MCF 10A (cell line): ENCODE measurements at regions not wholly inside any gene's neighbourhood (a gene's known extent, or its start where the extent isn't known, plus 50 kb on each side); places are given as distances from the start of the nearest gene placed in this dataset.

Source experiments
- BruUV-seq: library from RNA; stranded (reverse); fragments of 400-500 nt; replicated peaks from 2 replicates; lab custom pipeline; 2021; lab: Mats Ljungman, UMichigan
- CTCF ChIA-PET: fragments of 300-600 bp; sonication (Branson Sonifier 250); formaldehyde crosslinking; extraction: SDS; loops from one replicate; lab custom pipeline; 2021; ENCODE audit warnings: antibody characterized with exemption, inconsistent platforms; lab: Yijun Ruan, JAX
- POLR2A ChIA-PET: fragments of 300-600, 350-650 bp; sonication (Branson Sonifier 250); formaldehyde crosslinking; extraction: SDS; loops from one replicate; lab custom pipeline; 2020; ENCODE audit warnings: antibody characterized with exemption, inconsistent platforms; lab: Yijun Ruan, JAX
- DNase-seq: peaks from one replicate; pipeline ENCODE4 v3.0.0-alpha.2; 2018; ENCODE audit not compliant: unreplicated experiment
- H3K27ac Mint-ChIP-seq: one replicate; pipeline ENCODE4 v1.8.0; 2022; ENCODE audit warnings: mild to moderate bottlenecking, low read depth, mixed read lengths; ENCODE audit not compliant: unreplicated experiment
- H3K27me3 Mint-ChIP-seq: one replicate; pipeline ENCODE4 v1.8.0; 2022; ENCODE audit warnings: mixed read lengths; ENCODE audit not compliant: insufficient read depth, unreplicated experiment
- H3K36me3 Mint-ChIP-seq: one replicate; pipeline ENCODE4 v1.8.0; 2022; ENCODE audit warnings: mild to moderate bottlenecking, moderate library complexity, mixed read lengths; ENCODE audit not compliant: insufficient read depth, unreplicated experiment
- H3K4me1 Mint-ChIP-seq: one replicate; pipeline ENCODE4 v1.8.0; 2022; ENCODE audit warnings: mixed read lengths; ENCODE audit not compliant: insufficient read depth, unreplicated experiment
- H3K4me3 Mint-ChIP-seq: one replicate; pipeline ENCODE4 v1.8.0; 2022; ENCODE audit warnings: mild to moderate bottlenecking, moderate library complexity, mixed read lengths; ENCODE audit not compliant: unreplicated experiment
- H3K9me3 Mint-ChIP-seq: one replicate; pipeline ENCODE4 v1.8.0; 2022; ENCODE audit warnings: mixed read lengths; ENCODE audit not compliant: unreplicated experiment
- intact Hi-C: fragments of 100-400 bp; cut with micrococcal nuclease; formaldehyde crosslinking; loops from 2 replicates; pipeline ENCODE4 v1.14.1; 2022
- TF ChIP-seq, protein P1 (sequence below): fragments of 200-600 bp; IDR thresholded peaks from one replicate; pipeline ENCODE4 v1.8.0; 2022; ENCODE audit warnings: antibody characterized with exemption, mild to moderate bottlenecking; ENCODE audit not compliant: unreplicated experiment

DNA sequence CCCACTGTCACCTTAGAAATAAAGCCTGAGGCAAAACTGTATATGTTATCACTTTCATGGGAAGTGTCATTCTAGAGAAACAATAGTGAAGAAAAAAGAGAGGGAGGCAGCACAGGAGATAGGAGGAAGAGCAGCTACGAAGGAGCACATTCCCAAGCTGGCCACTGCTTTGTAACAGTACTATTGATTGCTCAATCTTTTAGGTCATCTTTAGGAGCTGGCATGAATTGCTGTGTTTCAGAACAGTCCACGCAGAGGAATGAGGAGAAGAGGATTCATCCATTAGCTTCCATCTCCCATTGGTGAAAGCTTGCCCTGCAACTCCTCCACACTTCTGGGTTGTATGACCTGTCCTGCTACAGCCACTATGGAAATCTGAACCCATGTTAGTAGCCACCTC lies 372.5 kb upstream of the DDHD1 start:
- CTCF ChIA-PET: interaction anchor here (0.8 to 2.7 kb wide), 7 partner anchors 12 to 869 kb away, joined by 3 to 9 read pairs (median 4); no protein-coding TSS in a partner anchor
- POLR2A ChIA-PET: interaction anchor here (0.6 to 1.0 kb wide), 3 partner anchors 9 to 15 kb away, joined by 3 to 6 read pairs (median 3); no protein-coding TSS in a partner anchor

DNA sequence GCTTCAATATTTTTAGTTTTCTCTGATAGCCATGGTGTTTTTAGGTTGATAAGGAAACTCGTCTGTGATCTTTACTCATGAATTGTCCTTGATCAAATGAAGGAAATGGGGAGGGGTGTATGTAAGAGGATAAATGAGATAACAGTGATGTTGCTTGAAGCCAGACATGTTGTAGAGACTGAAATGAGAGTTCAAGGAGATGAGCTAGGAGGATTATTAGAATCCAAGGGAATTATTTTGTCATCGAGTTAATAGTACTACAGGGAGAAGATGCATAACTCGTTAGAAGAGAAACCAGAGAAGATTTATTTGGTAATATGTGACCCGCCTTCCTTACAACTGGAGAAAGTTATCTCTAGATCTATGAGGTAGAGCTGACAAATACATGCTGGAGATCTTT lies 371.3 kb upstream of the DDHD1 start:
- Mint-ChIP-seq H3K27me3 (no peaks in the 10 kb centered on the region), H3K9me3 (no peaks in the 10 kb centered on the region), H3K36me3 (no peaks in the 10 kb centered on the region), H3K4me1 (peaks cover 1% of the 10 kb centered on the region), H3K4me3 (no peak overlapping the region), H3K27ac (no peak overlapping the region)
- BruUV-seq: no TSS peak
- intact Hi-C loops: no loop called here
- ChIA-PET POLR2A (interaction anchor here (1.2 kb wide), 2 partner anchors 14 to 40 kb away, joined by 3 read pairs; no protein-coding TSS in a partner anchor), CTCF (interaction anchor here (0.7 to 2.7 kb wide), 8 partner anchors 9 to 823 kb away, joined by 3 to 9 read pairs (median 4); no protein-coding TSS in a partner anchor)
- TF ChIP-seq, protein P1, sequence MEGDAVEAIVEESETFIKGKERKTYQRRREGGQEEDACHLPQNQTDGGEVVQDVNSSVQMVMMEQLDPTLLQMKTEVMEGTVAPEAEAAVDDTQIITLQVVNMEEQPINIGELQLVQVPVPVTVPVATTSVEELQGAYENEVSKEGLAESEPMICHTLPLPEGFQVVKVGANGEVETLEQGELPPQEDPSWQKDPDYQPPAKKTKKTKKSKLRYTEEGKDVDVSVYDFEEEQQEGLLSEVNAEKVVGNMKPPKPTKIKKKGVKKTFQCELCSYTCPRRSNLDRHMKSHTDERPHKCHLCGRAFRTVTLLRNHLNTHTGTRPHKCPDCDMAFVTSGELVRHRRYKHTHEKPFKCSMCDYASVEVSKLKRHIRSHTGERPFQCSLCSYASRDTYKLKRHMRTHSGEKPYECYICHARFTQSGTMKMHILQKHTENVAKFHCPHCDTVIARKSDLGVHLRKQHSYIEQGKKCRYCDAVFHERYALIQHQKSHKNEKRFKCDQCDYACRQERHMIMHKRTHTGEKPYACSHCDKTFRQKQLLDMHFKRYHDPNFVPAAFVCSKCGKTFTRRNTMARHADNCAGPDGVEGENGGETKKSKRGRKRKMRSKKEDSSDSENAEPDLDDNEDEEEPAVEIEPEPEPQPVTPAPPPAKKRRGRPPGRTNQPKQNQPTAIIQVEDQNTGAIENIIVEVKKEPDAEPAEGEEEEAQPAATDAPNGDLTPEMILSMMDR: no peak
- DNase-seq: no peak

More for the DNA sequence above, 372.5 kb upstream of the DDHD1 start:
- Mint-ChIP-seq H3K27me3 (no peaks in the 10 kb centered on the region), H3K4me1 (no peaks in the 10 kb centered on the region), H3K36me3 (no peaks in the 10 kb centered on the region), H3K9me3 (no peaks in the 10 kb centered on the region), H3K27ac (no peak overlapping the region), H3K4me3 (no peak overlapping the region)
- DNase-seq: peak; percentile 23
- intact Hi-C loops: no loop called here
- no TSS peak for BruUV-seq
- TF ChIP-seq, protein P1: no peak

DNA sequence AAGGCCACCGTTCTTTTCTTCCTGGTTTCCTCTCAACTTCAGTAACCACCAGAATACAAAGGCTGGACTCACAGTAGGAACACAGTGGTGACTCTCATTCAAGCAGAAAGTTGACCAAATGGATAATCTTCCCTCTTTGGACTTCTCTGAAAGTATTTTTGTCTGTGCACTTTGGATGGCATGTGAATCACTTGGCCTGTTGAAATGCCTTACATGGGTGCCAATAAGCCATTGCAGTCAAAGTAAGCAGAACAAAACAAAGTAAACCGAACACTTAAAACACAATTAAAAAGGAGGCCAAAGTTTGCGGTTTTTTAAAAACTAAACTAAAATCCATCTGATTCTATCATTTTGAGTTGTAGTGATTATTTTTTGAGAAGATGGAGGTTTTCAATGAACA lies 370.1 kb upstream of the DDHD1 start:
- no TSS peak for BruUV-seq

More for the DNA sequence above, 370.1 kb upstream of the DDHD1 start:
- POLR2A ChIA-PET: no interaction called here
- no peak for DNase-seq
- no peaks in the 10 kb centered on the region for H3K9me3 Mint-ChIP-seq
- TF ChIP-seq, protein P1: no peak
- CTCF ChIA-PET: interaction anchor here (0.5 kb wide), 1 partner anchor 227 kb away, joined by 3 read pairs; no protein-coding TSS in a partner anchor
- no peak overlapping the region for H3K27ac Mint-ChIP-seq
- intact Hi-C loops: no loop called here
- no peaks in the 10 kb centered on the region for H3K27me3 Mint-ChIP-seq
- H3K4me1 Mint-ChIP-seq: peaks cover 4% of the 10 kb centered on the region
- no peak overlapping the region for H3K4me3 Mint-ChIP-seq
- no peaks in the 10 kb centered on the region for H3K36me3 Mint-ChIP-seq
